ENCODE measurements at regions not wholly inside any gene's neighbourhood (a gene's known extent, or its start where the extent isn't known, plus 50 kb on each side); places are given as distances from the start of the nearest gene placed in this dataset.

DNA sequence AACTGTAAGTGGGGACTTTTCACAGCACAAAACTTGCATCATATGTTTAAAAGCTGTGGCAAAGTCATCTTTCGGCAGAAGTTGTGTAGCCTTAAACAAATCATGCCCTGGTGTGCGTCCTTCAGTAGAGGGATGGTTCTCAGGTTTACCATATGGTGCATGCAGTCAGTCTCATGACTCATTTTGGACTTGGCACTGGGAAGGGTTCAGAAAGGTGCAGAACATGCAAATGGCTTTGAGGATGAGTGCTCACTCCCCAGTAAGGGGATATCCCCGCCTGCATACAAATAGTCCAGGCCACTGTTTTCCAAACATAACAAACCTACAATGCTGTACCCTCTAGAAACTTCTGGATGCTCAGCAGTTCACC is 260.3 kb downstream of the NDUFS4 start:
- no peak overlapping the region for H3K4me3 ChIP-seq
- H3K4me1 ChIP-seq: no peaks in the 10 kb centered on the region
- no peaks in the 10 kb centered on the region for H3K36me3 ChIP-seq
- DNase-seq (ENCODE audit: extremely low spot score): no peak
- no peak for TF ChIP-seq EP300 (IDR thresholded peaks at IDR 0.05)
- no peak for TF ChIP-seq CTCF (IDR thresholded peaks at IDR 0.05)
- TF ChIP-seq POLR2A (IDR thresholded peaks at IDR 0.05; ENCODE audit: low read depth): no peak
- TF ChIP-seq POLR2AphosphoS5 (IDR thresholded peaks at IDR 0.05): no peak
- 96% methylated on average over 3 of the region's 3 CpGs for WGBS
- intact Hi-C loops (cut with DNase I): no loop called here
- no peak overlapping the region for H3K27ac ChIP-seq (replicated peaks in 1 of 4)
- H3K27me3 ChIP-seq: no peaks in the 10 kb centered on the region
- H3K9me3 ChIP-seq: no peaks in the 10 kb centered on the region

- Histone ChIP-seq H3K9me3 (no peaks in the 10 kb centered on the region), H3K4me1 (no peaks in the 10 kb centered on the region), H3K27me3 (no peaks in the 10 kb centered on the region), H3K27ac (replicated peaks in 1 of 4) (no peak overlapping the region), H3K36me3 (no peaks in the 10 kb centered on the region), H3K4me3 (no peak overlapping the region)
- TF ChIP-seq EP300 (IDR thresholded peaks at IDR 0.05): no peak
- TF ChIP-seq POLR2AphosphoS5 (IDR thresholded peaks at IDR 0.05): no peak
- no peak for TF ChIP-seq POLR2A (IDR thresholded peaks at IDR 0.05; ENCODE audit: low read depth)
- no peak for TF ChIP-seq CTCF (IDR thresholded peaks at IDR 0.05)
- intact Hi-C loops (cut with DNase I): no loop called here
- no peak for DNase-seq (ENCODE audit: extremely low spot score)
- WGBS: 86% methylated on average over 3 of the region's 5 CpGs
These were observed 264.6 kb downstream of the NDUFS4 start for GRCh38 chr5:53825016-53825415.

GRCh38 chr5:53825926-53826325 is 265.5 kb downstream of the NDUFS4 start:
- Histone ChIP-seq H3K4me1 (no peaks in the 10 kb centered on the region), H3K4me3 (no peak overlapping the region), H3K9me3 (peaks cover 0 to 6% (median 2%) of the 10 kb centered on the region in 4 donors), H3K27me3 (no peaks in the 10 kb centered on the region), H3K36me3 (no peaks in the 10 kb centered on the region), H3K27ac (replicated peaks in 1 of 4) (no peak overlapping the region)
- intact Hi-C loops (cut with DNase I): no loop called here
- no peak for DNase-seq (ENCODE audit: extremely low spot score)
- 91% methylated on average over 2 of the region's 2 CpGs for WGBS
- no peak for TF ChIP-seq EP300 (IDR thresholded peaks at IDR 0.05)
- TF ChIP-seq POLR2AphosphoS5 (IDR thresholded peaks at IDR 0.05): no peak
- no peak for TF ChIP-seq POLR2A (IDR thresholded peaks at IDR 0.05; ENCODE audit: low read depth)
- TF ChIP-seq CTCF (IDR thresholded peaks at IDR 0.05): no peak

DNA sequence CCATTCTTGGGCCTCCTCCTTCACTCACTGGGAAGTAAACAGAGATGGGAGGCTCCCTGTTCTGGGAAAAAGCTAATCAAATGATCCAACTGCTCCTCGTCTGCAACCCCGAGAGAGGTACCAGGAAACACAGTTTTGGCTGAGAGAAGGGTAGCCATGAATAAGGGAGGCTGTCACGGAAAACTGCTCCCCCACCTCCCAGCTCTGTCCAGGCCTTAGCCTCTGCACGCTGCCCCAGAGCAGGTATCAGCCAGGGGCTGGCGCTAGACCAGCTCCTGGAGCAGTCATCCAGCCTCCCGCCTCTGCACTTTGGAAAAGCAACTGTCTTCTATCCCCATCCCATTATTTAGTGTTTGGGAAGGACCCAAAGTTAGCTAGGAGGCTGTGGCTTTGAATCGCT is 266.1 kb downstream of the NDUFS4 start:
- TF ChIP-seq POLR2A (IDR thresholded peaks at IDR 0.05; ENCODE audit: low read depth) (no peak), POLR2AphosphoS5 (IDR thresholded peaks at IDR 0.05) (no peak), CTCF (IDR thresholded peaks at IDR 0.05) (no peak), EP300 (IDR thresholded peaks at IDR 0.05) (no peak)
- H3K36me3 ChIP-seq: no peaks in the 10 kb centered on the region
- no peak overlapping the region for H3K27ac ChIP-seq (replicated peaks in 1 of 4)
- 77% methylated on average over 6 of the region's 7 CpGs for WGBS
- peaks cover 0 to 12% (median 4%) of the 10 kb centered on the region in 4 donors for H3K9me3 ChIP-seq
- H3K27me3 ChIP-seq: no peaks in the 10 kb centered on the region
- intact Hi-C loops (cut with DNase I): no loop called here
- DNase-seq (ENCODE audit: extremely low spot score): no peak
- no peak overlapping the region for H3K4me3 ChIP-seq
- no peaks in the 10 kb centered on the region for H3K4me1 ChIP-seq

- H3K4me3 ChIP-seq: no peak overlapping the region
- WGBS: 79% methylated on average over 4 of the region's 4 CpGs
- TF ChIP-seq CTCF (IDR thresholded peaks at IDR 0.05) (no peak), POLR2A (IDR thresholded peaks at IDR 0.05; ENCODE audit: low read depth) (no peak), POLR2AphosphoS5 (IDR thresholded peaks at IDR 0.05) (no peak)
- H3K27me3 ChIP-seq: no peaks in the 10 kb centered on the region
- H3K4me1 ChIP-seq: no peaks in the 10 kb centered on the region
- peaks cover 0 to 12% (median 4%) of the 10 kb centered on the region in 4 donors for H3K9me3 ChIP-seq
- intact Hi-C loops (cut with DNase I): no loop called here
- no peaks in the 10 kb centered on the region for H3K36me3 ChIP-seq
- DNase-seq (ENCODE audit: extremely low spot score): no peak
- no peak overlapping the region for H3K27ac ChIP-seq (replicated peaks in 1 of 4)
These were observed 266.8 kb downstream of the NDUFS4 start for GRCh38 chr5:53827211-53827651.

Data from esophagus muscularis mucosa (tissue), 4 donors.